ENCODE measurements at regions not wholly inside any gene's neighbourhood (a gene's known extent, or its start where the extent isn't known, plus 50 kb on each side); places are given as distances from the start of the nearest gene placed in this dataset.
"Not testable (repeated sequence)": the region's sequence is repeated elsewhere in the genome, so short reads cannot be mapped to it uniquely, and the experiment has no call there.

GRCh38 chr4:122086338-122087065, 65.6 kb upstream of the BLTP1 start:
- Mint-ChIP-seq H3K27me3 (ENCODE audit: low read depth) (peaks cover 11% of the 10 kb centered on the region), H3K4me1 (ENCODE audit: low read depth) (peaks cover 2% of the 10 kb centered on the region), H3K27ac (ENCODE audit: unreplicated experiment) (no peak overlapping the region), H3K4me3 (ENCODE audit: unreplicated experiment) (no peak overlapping the region), H3K36me3 (ENCODE audit: low read depth) (peaks cover 2% of the 10 kb centered on the region), H3K9me3 (ENCODE audit: low read depth) (no peaks in the 10 kb centered on the region)
- DNase-seq (ENCODE audit: low spot score), result no peak
- TF ChIP-seq CTCF (IDR thresholded peaks at IDR 0.05), result no peak

GRCh38 chr4:122083989-122084388, 68.1 kb upstream of the BLTP1 start:
- no peak for DNase-seq (ENCODE audit: low spot score)
- peaks cover 2% of the 10 kb centered on the region for H3K4me1 Mint-ChIP-seq (ENCODE audit: low read depth)
- no peak for TF ChIP-seq CTCF (IDR thresholded peaks at IDR 0.05)
- no peaks in the 10 kb centered on the region for H3K9me3 Mint-ChIP-seq (ENCODE audit: low read depth)
- H3K27me3 Mint-ChIP-seq (ENCODE audit: low read depth), result peaks cover 7% of the 10 kb centered on the region
- H3K27ac Mint-ChIP-seq (ENCODE audit: unreplicated experiment), result no peak overlapping the region
- no peak overlapping the region for H3K4me3 Mint-ChIP-seq (ENCODE audit: unreplicated experiment)
- H3K36me3 Mint-ChIP-seq (ENCODE audit: low read depth), result peaks cover 2% of the 10 kb centered on the region

GRCh38 chr4:122083351-122083750, 68.8 kb upstream of the BLTP1 start:
- peaks cover 4% of the 10 kb centered on the region for H3K27me3 Mint-ChIP-seq (ENCODE audit: low read depth)
- H3K9me3 Mint-ChIP-seq (ENCODE audit: low read depth), result no peaks in the 10 kb centered on the region
- TF ChIP-seq CTCF (IDR thresholded peaks at IDR 0.05), result no peak
- no peak overlapping the region for H3K4me3 Mint-ChIP-seq (ENCODE audit: unreplicated experiment)
- H3K36me3 Mint-ChIP-seq (ENCODE audit: low read depth), result peaks cover 2% of the 10 kb centered on the region
- no peak overlapping the region for H3K27ac Mint-ChIP-seq (ENCODE audit: unreplicated experiment)
- no peak for DNase-seq (ENCODE audit: low spot score)
- H3K4me1 Mint-ChIP-seq (ENCODE audit: low read depth), result peaks cover 2% of the 10 kb centered on the region

- Mint-ChIP-seq H3K9me3 (ENCODE audit: low read depth) (no peaks in the 10 kb centered on the region), H3K4me3 (ENCODE audit: unreplicated experiment) (no peak overlapping the region), H3K27me3 (ENCODE audit: low read depth) (peaks cover 4% of the 10 kb centered on the region), H3K27ac (ENCODE audit: unreplicated experiment) (no peak overlapping the region), H3K4me1 (ENCODE audit: low read depth) (peaks cover 2% of the 10 kb centered on the region), H3K36me3 (ENCODE audit: low read depth) (peaks cover 2% of the 10 kb centered on the region)
- no peak for DNase-seq (ENCODE audit: low spot score)
- TF ChIP-seq CTCF (IDR thresholded peaks at IDR 0.05), result no peak
Measured at GRCh38 chr4:122082661-122083060, 69.5 kb upstream of the BLTP1 start.

DNA sequence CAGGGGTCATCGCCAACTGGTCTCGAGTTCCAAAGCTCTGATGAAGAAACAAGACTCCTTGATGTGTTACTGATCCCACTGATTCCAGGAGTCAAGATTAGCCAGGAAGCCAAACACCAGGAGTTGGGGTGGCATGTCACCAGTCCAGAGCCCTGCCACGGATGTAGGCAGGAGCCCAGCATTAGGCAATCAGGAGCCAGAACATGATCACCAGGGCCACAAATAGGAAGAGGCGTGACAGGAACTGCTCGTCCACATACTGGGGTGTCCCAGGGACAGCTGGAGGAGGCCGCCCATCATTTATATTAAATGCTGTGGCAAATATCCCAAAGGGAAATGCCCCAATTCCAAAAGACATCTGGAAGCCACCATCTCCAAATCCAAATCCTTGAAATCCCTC, 74.5 kb upstream of the BLTP1 start:
- peaks cover 12% of the 10 kb centered on the region for H3K27me3 Mint-ChIP-seq (ENCODE audit: low read depth)
- H3K4me1 Mint-ChIP-seq (ENCODE audit: low read depth); H3K27ac Mint-ChIP-seq (ENCODE audit: unreplicated experiment); H3K36me3 Mint-ChIP-seq (ENCODE audit: low read depth); H3K9me3 Mint-ChIP-seq (ENCODE audit: low read depth); H3K4me3 Mint-ChIP-seq (ENCODE audit: unreplicated experiment); DNase-seq (ENCODE audit: low spot score): not testable (repeated sequence)

DNA sequence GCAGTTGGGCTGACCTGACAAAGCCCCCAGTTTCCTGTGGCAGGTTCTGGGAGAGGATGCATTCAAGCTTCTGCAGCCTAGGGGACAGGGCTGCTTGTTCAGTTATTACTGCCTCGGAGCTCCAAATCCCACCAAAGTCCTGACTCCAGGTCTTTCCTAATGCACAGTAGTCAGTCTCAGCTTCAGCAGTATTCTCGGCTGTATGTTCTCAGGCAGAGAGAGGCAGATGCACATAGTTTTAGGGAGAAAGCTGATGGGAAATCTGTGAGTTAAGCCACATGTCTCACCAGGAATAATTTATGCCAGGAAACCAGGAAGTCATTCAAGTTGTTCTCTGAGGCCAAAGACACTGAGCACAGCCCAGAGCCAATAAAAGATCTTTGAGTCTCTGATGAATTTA, 75.3 kb upstream of the BLTP1 start:
- not testable (repeated sequence) for H3K9me3 Mint-ChIP-seq (ENCODE audit: low read depth); H3K4me3 Mint-ChIP-seq (ENCODE audit: unreplicated experiment); H3K36me3 Mint-ChIP-seq (ENCODE audit: low read depth); H3K27ac Mint-ChIP-seq (ENCODE audit: unreplicated experiment); H3K4me1 Mint-ChIP-seq (ENCODE audit: low read depth); DNase-seq (ENCODE audit: low spot score)
- peaks cover 18% of the 10 kb centered on the region for H3K27me3 Mint-ChIP-seq (ENCODE audit: low read depth)
